ENCODE measurements at regions not wholly inside any gene's neighbourhood (a gene's known extent, or its start where the extent isn't known, plus 50 kb on each side); places are given as distances from the start of the nearest gene placed in this dataset.

DNA sequence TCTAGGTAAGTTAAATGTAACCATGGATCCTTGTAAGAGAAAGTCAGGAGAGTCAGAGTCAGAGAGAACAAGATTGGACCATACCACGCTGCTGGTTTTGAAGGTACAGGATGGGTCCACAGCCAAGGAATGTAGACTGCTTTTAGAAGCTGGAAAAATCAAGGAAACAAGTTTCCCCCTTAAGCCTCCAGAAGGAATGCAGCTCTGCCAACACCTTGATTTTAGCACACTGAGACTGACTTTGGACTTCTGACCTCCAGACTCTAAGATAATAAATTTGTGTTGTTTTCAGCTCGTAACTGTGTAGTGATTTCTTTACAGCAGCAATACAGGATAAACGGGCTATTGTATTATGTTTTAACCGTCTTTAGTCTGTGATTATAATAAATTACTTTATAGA, 108.0 kb upstream of the USP38 start:
- H3K4me3 ChIP-seq = no peak overlapping the region
- peak in 1 of 2 donors; percentile 45 for DNase-seq
- H3K4me1 ChIP-seq = no peaks in the 10 kb centered on the region
- no peaks in the 10 kb centered on the region for H3K27me3 ChIP-seq
- TF ChIP-seq POLR2AphosphoS5 (IDR thresholded peaks at IDR 0.05) (no peak), POLR2A (IDR thresholded peaks at IDR 0.05) (no peak), EP300 (IDR thresholded peaks at IDR 0.05) (no peak)
- TF ChIP-seq, protein P1, sequence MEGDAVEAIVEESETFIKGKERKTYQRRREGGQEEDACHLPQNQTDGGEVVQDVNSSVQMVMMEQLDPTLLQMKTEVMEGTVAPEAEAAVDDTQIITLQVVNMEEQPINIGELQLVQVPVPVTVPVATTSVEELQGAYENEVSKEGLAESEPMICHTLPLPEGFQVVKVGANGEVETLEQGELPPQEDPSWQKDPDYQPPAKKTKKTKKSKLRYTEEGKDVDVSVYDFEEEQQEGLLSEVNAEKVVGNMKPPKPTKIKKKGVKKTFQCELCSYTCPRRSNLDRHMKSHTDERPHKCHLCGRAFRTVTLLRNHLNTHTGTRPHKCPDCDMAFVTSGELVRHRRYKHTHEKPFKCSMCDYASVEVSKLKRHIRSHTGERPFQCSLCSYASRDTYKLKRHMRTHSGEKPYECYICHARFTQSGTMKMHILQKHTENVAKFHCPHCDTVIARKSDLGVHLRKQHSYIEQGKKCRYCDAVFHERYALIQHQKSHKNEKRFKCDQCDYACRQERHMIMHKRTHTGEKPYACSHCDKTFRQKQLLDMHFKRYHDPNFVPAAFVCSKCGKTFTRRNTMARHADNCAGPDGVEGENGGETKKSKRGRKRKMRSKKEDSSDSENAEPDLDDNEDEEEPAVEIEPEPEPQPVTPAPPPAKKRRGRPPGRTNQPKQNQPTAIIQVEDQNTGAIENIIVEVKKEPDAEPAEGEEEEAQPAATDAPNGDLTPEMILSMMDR (IDR thresholded peaks at IDR 0.05) = no peak
- WGBS, 5 donors = 29 to 61% (median 40%) methylated on average over 4 of the region's 4 CpGs
- H3K9me3 ChIP-seq = no peaks in the 10 kb centered on the region
- H3K27ac ChIP-seq = no peak overlapping the region
- H3K36me3 ChIP-seq = no peaks in the 10 kb centered on the region
- intact Hi-C loops (cut with DNase I; ENCODE audit: low total_unique reads) = no loop called here

DNA sequence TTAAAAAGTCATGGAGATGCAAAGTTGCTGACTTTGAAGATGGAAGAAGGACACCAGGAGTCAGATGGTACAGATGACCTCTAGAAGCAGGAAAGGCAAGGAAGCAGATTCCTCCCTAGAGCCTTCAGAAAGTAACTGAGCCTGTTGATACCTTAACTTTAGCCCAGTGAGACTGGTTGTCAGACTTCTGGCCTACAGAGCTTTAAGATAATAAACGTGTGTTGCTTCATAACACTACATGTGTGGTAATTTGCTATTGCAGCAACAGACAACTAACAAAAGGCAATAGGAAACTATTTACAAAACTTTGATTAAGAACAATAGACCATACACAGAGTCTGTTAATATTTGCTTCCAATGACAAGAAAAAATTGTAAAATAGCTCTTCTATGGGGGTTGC, 102.0 kb upstream of the USP38 start:
- TF ChIP-seq, protein P1 (IDR thresholded peaks at IDR 0.05) = no peak
- TF ChIP-seq POLR2AphosphoS5 (IDR thresholded peaks at IDR 0.05) (no peak), POLR2A (IDR thresholded peaks at IDR 0.05) (no peak)
- Histone ChIP-seq H3K9me3 (no peaks in the 10 kb centered on the region), H3K27me3 (no peaks in the 10 kb centered on the region), H3K36me3 (no peaks in the 10 kb centered on the region), H3K27ac (no peak overlapping the region), H3K4me3 (no peak overlapping the region), H3K4me1 (peaks cover 0 to 9% (median 2%) of the 10 kb centered on the region in 4 donors)
- WGBS, 5 donors = 24 to 54% (median 50%) methylated on average over 1 of the region's 1 CpG
- intact Hi-C loops (cut with DNase I; ENCODE audit: low total_unique reads) = no loop called here
- peak in 1 of 2 donors; percentile 9 for DNase-seq

DNA sequence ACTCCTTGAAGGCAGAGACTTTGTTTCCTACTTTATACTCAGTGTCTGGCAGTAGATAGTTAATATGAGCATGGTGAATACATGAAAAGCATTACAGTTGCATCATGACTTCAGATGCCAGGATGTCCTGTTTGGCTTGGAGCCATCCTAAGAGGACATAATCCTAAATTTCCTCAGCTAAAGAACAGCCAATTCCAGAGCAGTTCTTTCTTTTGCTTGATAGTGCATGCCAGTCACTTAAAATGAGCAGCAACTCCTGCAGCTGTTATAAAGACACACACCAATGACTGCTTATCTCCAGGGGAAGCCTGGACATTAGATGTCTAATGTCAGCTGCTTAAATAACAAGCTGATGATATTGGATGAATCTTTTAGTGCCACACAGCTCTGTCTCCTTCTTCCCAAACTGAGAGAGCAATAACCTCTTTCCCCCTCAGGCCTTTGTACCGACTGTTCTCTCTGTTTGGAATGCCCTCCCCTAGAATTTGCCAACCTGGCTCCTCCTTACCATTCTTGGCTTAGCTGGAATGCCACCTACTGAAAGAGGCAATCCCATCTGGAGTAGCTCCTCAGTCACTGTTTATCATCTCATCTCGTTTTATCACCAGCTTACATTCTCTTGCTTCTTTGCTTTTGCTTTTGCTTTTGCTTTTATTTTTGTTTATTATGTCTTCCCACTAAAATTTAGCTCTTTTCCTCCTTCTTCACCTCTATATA, 100.8 kb upstream of the USP38 start:
- intact Hi-C loops (cut with DNase I; ENCODE audit: low total_unique reads) = no loop called here
- H3K9me3 ChIP-seq = no peaks in the 10 kb centered on the region
- no peaks in the 10 kb centered on the region for H3K27me3 ChIP-seq
- 35 to 46% (median 43%) methylated on average over 2 of the region's 2 CpGs for WGBS, 5 donors
- H3K4me1 ChIP-seq = peaks cover 0 to 9% (median 2%) of the 10 kb centered on the region in 4 donors
- no peak overlapping the region for H3K4me3 ChIP-seq
- TF ChIP-seq EP300 (IDR thresholded peaks at IDR 0.05) (no peak), POLR2A (IDR thresholded peaks at IDR 0.05) (no peak), POLR2AphosphoS5 (IDR thresholded peaks at IDR 0.05) (no peak)
- TF ChIP-seq, protein P1 (IDR thresholded peaks at IDR 0.05) = no peak
- H3K36me3 ChIP-seq = no peaks in the 10 kb centered on the region
- peak in 1 of 2 donors; percentile 4 for DNase-seq
- no peak overlapping the region for H3K27ac ChIP-seq

DNA sequence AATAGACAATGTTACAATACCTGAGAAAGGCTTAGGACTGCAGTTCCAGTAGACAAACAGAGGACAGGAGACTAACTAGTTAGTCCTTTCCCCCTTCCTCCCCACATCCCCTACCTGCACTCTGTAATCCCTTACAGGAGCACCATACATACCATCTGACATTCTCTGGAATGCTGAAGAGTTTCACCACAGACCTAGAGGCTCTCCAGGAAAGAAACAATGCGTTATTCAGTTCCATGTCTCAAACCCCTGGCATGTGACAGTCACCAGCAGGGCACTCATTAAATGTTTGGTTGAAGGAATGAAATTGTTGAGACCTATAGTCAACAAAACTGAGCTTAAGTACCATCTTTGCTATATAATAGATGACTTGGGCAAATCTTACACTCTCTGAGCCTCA, 100.2 kb upstream of the USP38 start:
- peaks cover 0 to 9% (median 2%) of the 10 kb centered on the region in 4 donors for H3K4me1 ChIP-seq
- no peak overlapping the region for H3K27ac ChIP-seq
- H3K36me3 ChIP-seq = no peaks in the 10 kb centered on the region
- intact Hi-C loops (cut with DNase I; ENCODE audit: low total_unique reads) = no loop called here
- H3K4me3 ChIP-seq = no peak overlapping the region
- DNase-seq = no peak
- H3K9me3 ChIP-seq = no peaks in the 10 kb centered on the region
- no peak for TF ChIP-seq POLR2A (IDR thresholded peaks at IDR 0.05)
- TF ChIP-seq EP300 (IDR thresholded peaks at IDR 0.05) = no peak
- no peak for TF ChIP-seq POLR2AphosphoS5 (IDR thresholded peaks at IDR 0.05)
- TF ChIP-seq, protein P1 (IDR thresholded peaks at IDR 0.05) = no peak
- WGBS, 5 donors = 69 to 100% (median 79%) methylated on average over 1 of the region's 1 CpG
- H3K27me3 ChIP-seq = no peaks in the 10 kb centered on the region

All from stomach (tissue), 8 donors.